Endothelial cell (in vitro differentiated cells): ENCODE measurements at regions not wholly inside any gene's neighbourhood (a gene's known extent, or its start where the extent isn't known, plus 50 kb on each side); places are given as distances from the start of the nearest gene placed in this dataset.
"Not testable (repeated sequence)": the region's sequence is repeated elsewhere in the genome, so short reads cannot be mapped to it uniquely, and the experiment has no call there.

ENCODE experiments used
- DNase-seq: peaks from one replicate; pipeline ENCODE4 v3.0.0; 2021; ENCODE audit warnings: low spot score
- H3K27ac Mint-ChIP-seq: one replicate; pipeline ENCODE4 v1.8.0; 2021; ENCODE audit warnings: mixed read lengths, inconsistent platforms; ENCODE audit not compliant: unreplicated experiment
- H3K27me3 Mint-ChIP-seq: one replicate; pipeline ENCODE4 v1.8.0; 2021; ENCODE audit warnings: mild to moderate bottlenecking, moderate library complexity, mixed read lengths, inconsistent platforms; ENCODE audit not compliant: unreplicated experiment
- H3K36me3 Mint-ChIP-seq: one replicate; pipeline ENCODE4 v1.8.0; 2021; ENCODE audit warnings: mild to moderate bottlenecking, low read depth, mixed read lengths, inconsistent platforms; ENCODE audit not compliant: unreplicated experiment
- H3K4me1 Mint-ChIP-seq: one replicate; pipeline ENCODE4 v1.8.0; 2021; ENCODE audit warnings: mild to moderate bottlenecking, mixed read lengths, inconsistent platforms; ENCODE audit not compliant: unreplicated experiment
- H3K4me3 Mint-ChIP-seq: one replicate; pipeline ENCODE4 v1.8.0; 2021; ENCODE audit warnings: mild to moderate bottlenecking, mixed read lengths, inconsistent platforms; ENCODE audit not compliant: unreplicated experiment
- H3K9me3 Mint-ChIP-seq: one replicate; pipeline ENCODE4 v1.8.0; 2021; ENCODE audit warnings: mixed read lengths, inconsistent platforms; ENCODE audit not compliant: unreplicated experiment
- CTCF ChIP-seq: fragments of 200-600 bp; sonication (generic); IDR thresholded peaks from one replicate; pipeline ENCODE4 v1.5.0; 2021; ENCODE audit warnings: antibody characterized with exemption; ENCODE audit not compliant: unreplicated experiment

GRCh38 chr2:224155371-224155770 lies 116.3 kb upstream of the SERPINE2 start:
- Mint-ChIP-seq H3K27ac (no peak overlapping the region), H3K27me3 (peaks cover 5% of the 10 kb centered on the region), H3K4me1 (peaks cover 10% of the 10 kb centered on the region), H3K9me3 (no peaks in the 10 kb centered on the region), H3K36me3 (no peaks in the 10 kb centered on the region), H3K4me3 (no peak overlapping the region)
- no peak for TF ChIP-seq CTCF
- DNase-seq, result no peak

GRCh38 chr2:224151680-224152310 lies 112.7 kb upstream of the SERPINE2 start:
- TF ChIP-seq CTCF, result no peak
- Mint-ChIP-seq H3K36me3 (no peaks in the 10 kb centered on the region), H3K4me3 (no peak overlapping the region), H3K27me3 (peaks cover 2% of the 10 kb centered on the region), H3K4me1 (peaks cover 12% of the 10 kb centered on the region), H3K9me3 (no peaks in the 10 kb centered on the region), H3K27ac (no peak overlapping the region)
- DNase-seq, result no peak

- no peaks in the 10 kb centered on the region for H3K9me3 Mint-ChIP-seq
- H3K4me1 Mint-ChIP-seq, result peaks cover 18% of the 10 kb centered on the region
- DNase-seq, result no peak
- H3K4me3 Mint-ChIP-seq, result no peak overlapping the region
- TF ChIP-seq CTCF, result no peak
- H3K27ac Mint-ChIP-seq, result no peak overlapping the region
- no peaks in the 10 kb centered on the region for H3K27me3 Mint-ChIP-seq
- H3K36me3 Mint-ChIP-seq, result no peaks in the 10 kb centered on the region
Measured at GRCh38 chr2:224151161-224151560, 112.1 kb upstream of the SERPINE2 start.

- not testable (repeated sequence) for DNase-seq, H3K9me3 Mint-ChIP-seq, H3K4me3 Mint-ChIP-seq, H3K27me3 Mint-ChIP-seq, H3K36me3 Mint-ChIP-seq, H3K27ac Mint-ChIP-seq
- H3K4me1 Mint-ChIP-seq, result peaks cover 14% of the 10 kb centered on the region
Measured at GRCh38 chr2:224148058-224148457, 109.0 kb upstream of the SERPINE2 start.

- H3K4me3 Mint-ChIP-seq, result no peak overlapping the region
- no peak for TF ChIP-seq CTCF
- no peak for DNase-seq
- no peaks in the 10 kb centered on the region for H3K27me3 Mint-ChIP-seq
- no peaks in the 10 kb centered on the region for H3K9me3 Mint-ChIP-seq
- H3K27ac Mint-ChIP-seq, result no peak overlapping the region
- no peaks in the 10 kb centered on the region for H3K36me3 Mint-ChIP-seq
- peaks cover 14% of the 10 kb centered on the region for H3K4me1 Mint-ChIP-seq
Measured at GRCh38 chr2:224147174-224147573, 108.1 kb upstream of the SERPINE2 start.
